OCI-LY1 (cell line): ENCODE measurements at regions not wholly inside any gene's neighbourhood (a gene's known extent, or its start where the extent isn't known, plus 50 kb on each side); places are given as distances from the start of the nearest gene placed in this dataset.

ENCODE experiments used
- H2AFZ ChIP-seq: fragments of 200-600 bp; sonication (generic), shearing (Covaris generic); 2 replicates; pipeline ENCODE4 v1.6.0; 2014; ENCODE audit warnings: antibody characterized with exemption, mild to moderate bottlenecking, low read length
- H3F3A ChIP-seq: fragments of 200-600 bp; sonication (generic), shearing (Covaris generic); 2 replicates; pipeline ENCODE4 v1.6.0; 2014; ENCODE audit warnings: mild to moderate bottlenecking, antibody characterized with exemption, low read length, moderate library complexity; ENCODE audit not compliant: insufficient read depth
- H3K27ac ChIP-seq: fragments of 200-600 bp; sonication (generic); 2 replicates; pipeline ENCODE4 v1.5.1; 2014; ENCODE audit warnings: low read length, mixed run types, mild to moderate bottlenecking, low read depth; ENCODE audit not compliant: poor library complexity, severe bottlenecking
- H3K27me3 ChIP-seq: fragments of 200-600 bp; sonication (generic); 2 replicates; pipeline ENCODE4 v1.6.0; 2014; ENCODE audit warnings: antibody characterized with exemption, mild to moderate bottlenecking, low read length, moderate library complexity; ENCODE audit not compliant: insufficient read depth
- H3K36me3 ChIP-seq: fragments of 200-600 bp; sonication (generic); 2 replicates; pipeline ENCODE4 v1.6.1; 2014; ENCODE audit warnings: mild to moderate bottlenecking, antibody characterized with exemption, low read length, moderate library complexity, mixed read lengths; ENCODE audit not compliant: insufficient read depth
- H3K4me1 ChIP-seq: fragments of 200-600 bp; sonication (generic); 2 replicates; pipeline ENCODE4 v1.5.1; 2014; ENCODE audit warnings: mild to moderate bottlenecking, low read length, moderate library complexity; ENCODE audit not compliant: insufficient read depth, severe bottlenecking
- H3K4me2 ChIP-seq: fragments of 200-600 bp; sonication (generic), shearing (Covaris generic); 2 replicates; pipeline ENCODE4 v1.6.1; 2014; ENCODE audit warnings: low read length
- H3K4me3 ChIP-seq: fragments of 200-600 bp; sonication (generic); 2 replicates; pipeline ENCODE4 v1.5.1; 2014; ENCODE audit warnings: low read length, low read depth, mild to moderate bottlenecking, mixed read lengths; ENCODE audit not compliant: poor library complexity, severe bottlenecking
- H3K79me2 ChIP-seq: fragments of 200-600 bp; shearing (Covaris generic); 2 replicates; pipeline ENCODE4 v1.6.1; 2016; ENCODE audit warnings: mixed run types, low read length, mixed read lengths; ENCODE audit not compliant: insufficient read depth
- H3K9ac ChIP-seq: fragments of 200-600 bp; sonication (generic), shearing (Covaris generic); 2 replicates; pipeline ENCODE4 v1.6.1; 2014; ENCODE audit warnings: mild to moderate bottlenecking, low read length, mixed read lengths
- H3K9me2 ChIP-seq: fragments of 200-600 bp; sonication (generic), shearing (Covaris generic); 2 replicates; pipeline ENCODE4 v1.6.1; 2014; ENCODE audit warnings: low read depth, mild to moderate bottlenecking, low read length, mixed read lengths
- H3K9me3 ChIP-seq: fragments of 200-600 bp; shearing (Covaris generic); 2 replicates; pipeline ENCODE4 v1.6.1; 2014; ENCODE audit warnings: low read length, mixed read lengths
- H4K20me1 ChIP-seq: fragments of 200-600 bp; sonication (generic), shearing (Covaris generic); 2 replicates; pipeline ENCODE4 v1.6.0; 2016; ENCODE audit warnings: mild to moderate bottlenecking, low read length; ENCODE audit not compliant: insufficient read depth
- CTCF ChIP-seq: fragments of 200-600 bp; sonication (generic), shearing (Covaris generic); IDR thresholded peaks from 2 replicates; pipeline ENCODE4 v1.5.1; 2017; ENCODE audit warnings: mild to moderate bottlenecking, antibody characterized with exemption, low read length, moderate library complexity, mixed read lengths
- EZH2 ChIP-seq: fragments of 200-600 bp; sonication (generic), shearing (Covaris generic); IDR thresholded peaks from 2 replicates; pipeline ENCODE4 v1.8.0; 2017; ENCODE audit warnings: borderline replicate concordance, mixed run types, mild to moderate bottlenecking, antibody characterized with exemption, low read length, moderate library complexity, mixed read lengths

GRCh38 chr10:120300513-120300912 lies 156.5 kb upstream of the PLPP4 start:
- no peaks in the 10 kb centered on the region for H3K27me3 ChIP-seq
- H3K4me3 ChIP-seq: no peak overlapping the region

GRCh38 chr10:120308589-120308988 lies 148.4 kb upstream of the PLPP4 start:
- no peaks in the 10 kb centered on the region for H3K79me2 ChIP-seq
- no peaks in the 10 kb centered on the region for H3K36me3 ChIP-seq
- no peak for TF ChIP-seq CTCF
- no peak for TF ChIP-seq EZH2
- 0 out of 2 replicates have a peak, but pooled peaks cover 4% of the 10 kb centered on the region for H3K27me3 ChIP-seq
- no peak overlapping the region for H3K27ac ChIP-seq
- no peak overlapping the region for H2AFZ ChIP-seq
- H3F3A ChIP-seq: no peaks in the 10 kb centered on the region
- H3K9ac ChIP-seq: no peak overlapping the region
- H3K4me3 ChIP-seq: no peak overlapping the region
- no peak overlapping the region for H3K4me2 ChIP-seq
- H3K9me3 ChIP-seq: no peaks in the 10 kb centered on the region
- no peaks in the 10 kb centered on the region for H3K4me1 ChIP-seq
- H4K20me1 ChIP-seq: no peaks in the 10 kb centered on the region
- no peaks in the 10 kb centered on the region for H3K9me2 ChIP-seq

More at GRCh38 chr10:120300513-120300912, 156.5 kb upstream of the PLPP4 start:
- Histone ChIP-seq H3K27ac (no peak overlapping the region), H3K4me1 (no peaks in the 10 kb centered on the region), H3K79me2 (no peaks in the 10 kb centered on the region), H3K36me3 (no peaks in the 10 kb centered on the region), H2AFZ (no peak overlapping the region), H3K9me3 (no peaks in the 10 kb centered on the region), H3K9me2 (no peaks in the 10 kb centered on the region), H4K20me1 (no peaks in the 10 kb centered on the region), H3F3A (no peaks in the 10 kb centered on the region), H3K4me2 (no peak overlapping the region), H3K9ac (no peak overlapping the region)
- TF ChIP-seq EZH2 (no peak), CTCF (no peak)

- Histone ChIP-seq H3F3A (no peaks in the 10 kb centered on the region), H3K79me2 (no peaks in the 10 kb centered on the region), H2AFZ (no peak overlapping the region), H3K36me3 (no peaks in the 10 kb centered on the region), H3K4me3 (no peak overlapping the region), H3K9ac (no peak overlapping the region), H3K27me3 (no peaks in the 10 kb centered on the region), H3K27ac (no peak overlapping the region), H3K9me2 (no peaks in the 10 kb centered on the region), H3K4me2 (no peak overlapping the region), H3K4me1 (no peaks in the 10 kb centered on the region), H4K20me1 (no peaks in the 10 kb centered on the region), H3K9me3 (no peaks in the 10 kb centered on the region)
- TF ChIP-seq EZH2 (no peak), CTCF (no peak)
Observed at GRCh38 chr10:120313715-120314114, 143.3 kb upstream of the PLPP4 start.
